Liver (tissue), 8 donors: ENCODE measurements at regions not wholly inside any gene's neighbourhood (a gene's known extent, or its start where the extent isn't known, plus 50 kb on each side); places are given as distances from the start of the nearest gene placed in this dataset.

Experiments used
- DNase-seq: peaks from one replicate; pipeline ENCODE4 v3.0.0-alpha.2; 2017; ENCODE audit warnings: low spot score
- H3K27ac ChIP-seq, 2 donors: one replicate each; pipeline ENCODE4 v1.7.0; 2013; ENCODE audit warnings: inconsistent platforms in 2 of 2, low read length in 2 of 2, control low read depth in 1 of 2, low read depth in 1 of 2, mild to moderate bottlenecking in 1 of 2
- H3K27me3 ChIP-seq, 4 donors: one replicate each; pipeline versions ENCODE4 v1.6.1 to v1.7.0; 2013; ENCODE audit warnings: low read length in 3 of 4, inconsistent platforms in 1 of 4, mild to moderate bottlenecking in 1 of 4, moderate library complexity in 1 of 4; ENCODE audit not compliant: control insufficient read depth in 4 of 4, insufficient read depth in 4 of 4
- H3K36me3 ChIP-seq, 4 donors: one replicate each; pipeline versions ENCODE4 v1.6.1 to v1.7.0; 2013; ENCODE audit warnings: low read length in 3 of 4, mild to moderate bottlenecking in 3 of 4, low read depth in 1 of 4, moderate library complexity in 1 of 4; ENCODE audit not compliant: control insufficient read depth in 4 of 4, insufficient read depth in 3 of 4
- H3K4me1 ChIP-seq, 4 donors: one replicate each; pipeline versions ENCODE4 v1.6.1 to v1.7.0; 2013; ENCODE audit warnings: low read length in 3 of 4, mild to moderate bottlenecking in 3 of 4, moderate library complexity in 1 of 4; ENCODE audit not compliant: control insufficient read depth in 4 of 4, insufficient read depth in 4 of 4
- H3K4me3 ChIP-seq, 3 donors: one replicate each; pipeline versions ENCODE4 v1.6.1 to v1.7.0; 2013; ENCODE audit warnings: low read length in 3 of 3, control low read depth in 1 of 3, low read depth in 1 of 3, mild to moderate bottlenecking in 1 of 3
- H3K9ac ChIP-seq, 2 donors: one replicate each; pipeline ENCODE4 v1.7.0; 2013; ENCODE audit warnings: low read length in 2 of 2, mild to moderate bottlenecking in 2 of 2, moderate library complexity in 2 of 2, control low read depth in 1 of 2, low read depth in 1 of 2
- H3K9me3 ChIP-seq, 4 donors: one replicate each; pipeline versions ENCODE4 v1.6.1 to v1.7.0; 2013; ENCODE audit warnings: low read length in 3 of 4; ENCODE audit not compliant: control insufficient read depth in 4 of 4
- EGR1 ChIP-seq, 2 donors: IDR thresholded peaks; 2 replicates each; pipeline ENCODE4 v1.6.1; 2016 to 2018; ENCODE audit warnings: antibody characterized with exemption in 2 of 2, low read depth in 2 of 2
- FOXA1 ChIP-seq: IDR thresholded peaks from 2 replicates; pipeline ENCODE4 v1.6.1; 2016; ENCODE audit warnings: antibody characterized with exemption
- GABPA ChIP-seq, 2 donors: IDR thresholded peaks in 1 of 2; conservative IDR thresholded peaks in 1 of 2; 2 replicates each; pipeline ENCODE4 v1.6.1; 2016; ENCODE audit warnings: antibody characterized with exemption in 2 of 2, mild to moderate bottlenecking in 1 of 2, moderate library complexity in 1 of 2
- HNF4A ChIP-seq, 2 donors: conservative IDR thresholded peaks; 2 replicates each; pipeline ENCODE4 v1.6.1; 2016; ENCODE audit warnings: antibody characterized with exemption in 2 of 2, mild to moderate bottlenecking in 2 of 2
- HNF4G ChIP-seq: IDR thresholded peaks from 2 replicates; pipeline ENCODE4 v1.6.1; 2016; ENCODE audit warnings: antibody characterized with exemption
- JUND ChIP-seq, 2 donors: IDR thresholded peaks; 2 replicates each; pipeline ENCODE4 v1.6.1; 2016; ENCODE audit warnings: antibody characterized with exemption in 2 of 2
- RAD21 ChIP-seq, 2 donors: IDR thresholded peaks; 2 replicates each; pipeline ENCODE4 v1.6.1; 2016; ENCODE audit warnings: antibody characterized with exemption in 2 of 2, mild to moderate bottlenecking in 2 of 2
- RXRA ChIP-seq, 2 donors: IDR thresholded peaks; 2 replicates each; pipeline ENCODE4 v1.6.1; 2017 to 2018; ENCODE audit warnings: antibody characterized with exemption in 2 of 2, mild to moderate bottlenecking in 1 of 2
- SP1 ChIP-seq: IDR thresholded peaks from 2 replicates; pipeline ENCODE4 v1.6.1; 2018; ENCODE audit warnings: antibody characterized with exemption, mild to moderate bottlenecking
- TAF1 ChIP-seq: conservative IDR thresholded peaks from 2 replicates; pipeline ENCODE4 v1.6.1; 2016; ENCODE audit warnings: antibody characterized with exemption, mild to moderate bottlenecking
- YY1 ChIP-seq: IDR thresholded peaks from 2 replicates; pipeline ENCODE4 v1.6.1; 2016; ENCODE audit warnings: antibody characterized with exemption, mild to moderate bottlenecking
- WGBS: extraction: QIAGEN DNeasy Blood & Tissue Kit; methylation state at CpG from one replicate; pipeline ENCODE4 v1.1.7; 2013; 5-methylcytosine and 5-hydroxymethylcytosine counted together
- TF ChIP-seq, protein P1 (sequence below): fragments of 150-350 bp; IDR thresholded peaks from 2 replicates; pipeline ENCODE4 v1.5.1; 2017; ENCODE audit warnings: improper control_type of control experiment, low read depth, low read length; ENCODE audit not compliant: missing input control
- TF ChIP-seq, protein P2 (sequence below): IDR thresholded peaks from 2 replicates; pipeline ENCODE4 v1.6.1; 2016; ENCODE audit warnings: antibody characterized with exemption
- TF ChIP-seq, protein P3 (sequence below): IDR thresholded peaks from 2 replicates; pipeline ENCODE4 v1.6.1; 2016; ENCODE audit warnings: antibody characterized with exemption, mild to moderate bottlenecking
- TF ChIP-seq, protein P4 (sequence below): IDR thresholded peaks from 2 replicates; pipeline ENCODE4 v1.6.1; 2016; ENCODE audit warnings: antibody characterized with exemption
- donor health status: healthy.
- donor health status: healthy.
- donor health status: healthy.
- donor health status: healthy.
- donor health status: healthy.

DNA sequence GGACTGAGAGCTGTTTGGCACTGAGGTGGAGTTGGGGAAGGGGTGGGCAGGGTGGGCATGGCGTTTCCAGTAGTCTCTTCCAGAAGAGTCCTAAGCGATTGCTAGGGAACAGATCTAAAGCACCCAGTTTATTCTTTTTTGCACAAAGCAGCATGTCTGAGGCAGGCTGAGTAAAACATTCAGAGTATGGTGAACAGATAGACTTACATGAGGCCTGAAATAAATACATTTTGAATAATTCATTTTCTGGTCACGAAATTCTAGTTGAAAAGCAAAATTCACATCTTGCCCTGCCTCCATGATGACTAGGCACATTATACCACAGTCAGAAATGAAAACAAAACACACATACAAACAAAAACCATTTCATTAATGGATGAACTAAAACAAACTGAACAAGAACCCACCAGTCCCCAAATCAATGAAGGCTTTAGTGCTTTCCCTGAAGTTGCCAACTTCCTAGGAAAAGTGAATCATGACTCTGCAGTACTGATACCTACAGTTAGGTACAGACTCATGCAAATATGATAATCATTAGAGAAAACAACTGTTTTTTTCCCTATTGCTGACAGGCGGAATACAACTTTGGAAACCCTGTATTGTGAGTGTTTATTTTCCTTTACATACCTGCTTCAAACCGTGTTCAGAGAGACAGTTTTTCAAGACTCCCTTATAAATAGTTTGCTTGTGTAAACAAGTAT, 702.9 kb upstream of the POU3F2 start:
- H3K27ac ChIP-seq = no peak overlapping the region
- no peak overlapping the region for H3K4me3 ChIP-seq
- TF ChIP-seq FOXA1 (no peak), SP1 (no peak), YY1 (no peak), RXRA (IDR thresholded peaks at IDR 0.05) (no peak), HNF4A (conservative IDR thresholded peaks at IDR 0.05) (no peak), EGR1 (IDR thresholded peaks at IDR 0.05; ENCODE audit: low read depth in 2 of 2) (no peak)
- TF ChIP-seq, protein P1, sequence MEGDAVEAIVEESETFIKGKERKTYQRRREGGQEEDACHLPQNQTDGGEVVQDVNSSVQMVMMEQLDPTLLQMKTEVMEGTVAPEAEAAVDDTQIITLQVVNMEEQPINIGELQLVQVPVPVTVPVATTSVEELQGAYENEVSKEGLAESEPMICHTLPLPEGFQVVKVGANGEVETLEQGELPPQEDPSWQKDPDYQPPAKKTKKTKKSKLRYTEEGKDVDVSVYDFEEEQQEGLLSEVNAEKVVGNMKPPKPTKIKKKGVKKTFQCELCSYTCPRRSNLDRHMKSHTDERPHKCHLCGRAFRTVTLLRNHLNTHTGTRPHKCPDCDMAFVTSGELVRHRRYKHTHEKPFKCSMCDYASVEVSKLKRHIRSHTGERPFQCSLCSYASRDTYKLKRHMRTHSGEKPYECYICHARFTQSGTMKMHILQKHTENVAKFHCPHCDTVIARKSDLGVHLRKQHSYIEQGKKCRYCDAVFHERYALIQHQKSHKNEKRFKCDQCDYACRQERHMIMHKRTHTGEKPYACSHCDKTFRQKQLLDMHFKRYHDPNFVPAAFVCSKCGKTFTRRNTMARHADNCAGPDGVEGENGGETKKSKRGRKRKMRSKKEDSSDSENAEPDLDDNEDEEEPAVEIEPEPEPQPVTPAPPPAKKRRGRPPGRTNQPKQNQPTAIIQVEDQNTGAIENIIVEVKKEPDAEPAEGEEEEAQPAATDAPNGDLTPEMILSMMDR = no peak
- TF ChIP-seq, protein P2, sequence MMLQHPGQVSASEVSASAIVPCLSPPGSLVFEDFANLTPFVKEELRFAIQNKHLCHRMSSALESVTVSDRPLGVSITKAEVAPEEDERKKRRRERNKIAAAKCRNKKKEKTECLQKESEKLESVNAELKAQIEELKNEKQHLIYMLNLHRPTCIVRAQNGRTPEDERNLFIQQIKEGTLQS = no peak
- TF ChIP-seq, protein P3, sequence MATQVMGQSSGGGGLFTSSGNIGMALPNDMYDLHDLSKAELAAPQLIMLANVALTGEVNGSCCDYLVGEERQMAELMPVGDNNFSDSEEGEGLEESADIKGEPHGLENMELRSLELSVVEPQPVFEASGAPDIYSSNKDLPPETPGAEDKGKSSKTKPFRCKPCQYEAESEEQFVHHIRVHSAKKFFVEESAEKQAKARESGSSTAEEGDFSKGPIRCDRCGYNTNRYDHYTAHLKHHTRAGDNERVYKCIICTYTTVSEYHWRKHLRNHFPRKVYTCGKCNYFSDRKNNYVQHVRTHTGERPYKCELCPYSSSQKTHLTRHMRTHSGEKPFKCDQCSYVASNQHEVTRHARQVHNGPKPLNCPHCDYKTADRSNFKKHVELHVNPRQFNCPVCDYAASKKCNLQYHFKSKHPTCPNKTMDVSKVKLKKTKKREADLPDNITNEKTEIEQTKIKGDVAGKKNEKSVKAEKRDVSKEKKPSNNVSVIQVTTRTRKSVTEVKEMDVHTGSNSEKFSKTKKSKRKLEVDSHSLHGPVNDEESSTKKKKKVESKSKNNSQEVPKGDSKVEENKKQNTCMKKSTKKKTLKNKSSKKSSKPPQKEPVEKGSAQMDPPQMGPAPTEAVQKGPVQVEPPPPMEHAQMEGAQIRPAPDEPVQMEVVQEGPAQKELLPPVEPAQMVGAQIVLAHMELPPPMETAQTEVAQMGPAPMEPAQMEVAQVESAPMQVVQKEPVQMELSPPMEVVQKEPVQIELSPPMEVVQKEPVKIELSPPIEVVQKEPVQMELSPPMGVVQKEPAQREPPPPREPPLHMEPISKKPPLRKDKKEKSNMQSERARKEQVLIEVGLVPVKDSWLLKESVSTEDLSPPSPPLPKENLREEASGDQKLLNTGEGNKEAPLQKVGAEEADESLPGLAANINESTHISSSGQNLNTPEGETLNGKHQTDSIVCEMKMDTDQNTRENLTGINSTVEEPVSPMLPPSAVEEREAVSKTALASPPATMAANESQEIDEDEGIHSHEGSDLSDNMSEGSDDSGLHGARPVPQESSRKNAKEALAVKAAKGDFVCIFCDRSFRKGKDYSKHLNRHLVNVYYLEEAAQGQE = no peak
- no peaks in the 10 kb centered on the region for H3K36me3 ChIP-seq
- no peaks in the 10 kb centered on the region for H3K4me1 ChIP-seq
- WGBS = 59% methylated on average over 5 of the region's 5 CpGs
- H3K9ac ChIP-seq = no peak overlapping the region
- H3K9me3 ChIP-seq = no peaks in the 10 kb centered on the region
- no peak for DNase-seq
- no peaks in the 10 kb centered on the region for H3K27me3 ChIP-seq

DNA sequence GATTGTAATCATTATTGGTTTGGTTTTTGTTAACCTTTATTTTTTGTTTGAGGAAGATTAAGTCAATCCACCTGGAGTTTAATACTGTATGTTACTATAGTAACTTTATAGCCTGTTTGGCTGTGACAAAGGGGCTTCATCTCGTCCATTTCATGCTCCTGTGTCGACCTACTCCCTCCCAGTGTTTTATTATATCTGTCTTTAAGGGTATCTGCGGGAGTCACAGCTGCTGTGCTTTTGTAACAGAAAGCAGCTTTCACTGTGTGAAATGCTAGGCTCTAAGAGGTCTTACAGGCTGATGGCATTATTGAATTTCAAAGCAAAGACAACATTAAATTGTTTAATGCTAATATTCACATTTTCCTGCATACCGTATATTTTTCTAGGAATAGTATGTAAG, 698.0 kb upstream of the POU3F2 start:
- Histone ChIP-seq H3K9ac (no peak overlapping the region), H3K27ac (no peak overlapping the region), H3K4me3 (no peak overlapping the region), H3K4me1 (no peaks in the 10 kb centered on the region), H3K27me3 (no peaks in the 10 kb centered on the region), H3K36me3 (no peaks in the 10 kb centered on the region), H3K9me3 (no peaks in the 10 kb centered on the region)
- no peak for DNase-seq
- TF ChIP-seq, protein P1 = no peak
- TF ChIP-seq TAF1 = no peak
- TF ChIP-seq GABPA (IDR thresholded peaks at IDR 0.05 in 1 of 2, conservative IDR thresholded peaks at IDR 0.05 in 1 of 2) = no peak
- no peak for TF ChIP-seq JUND (IDR thresholded peaks at IDR 0.05)
- no peak for TF ChIP-seq YY1
- no peak for TF ChIP-seq RXRA (IDR thresholded peaks at IDR 0.05)
- no peak for TF ChIP-seq EGR1 (IDR thresholded peaks at IDR 0.05; ENCODE audit: low read depth in 2 of 2)
- TF ChIP-seq HNF4G = no peak
- TF ChIP-seq, protein P3 = no peak
- TF ChIP-seq, protein P2 = no peak
- TF ChIP-seq RAD21 (IDR thresholded peaks at IDR 0.05) = no peak
- TF ChIP-seq, protein P4, sequence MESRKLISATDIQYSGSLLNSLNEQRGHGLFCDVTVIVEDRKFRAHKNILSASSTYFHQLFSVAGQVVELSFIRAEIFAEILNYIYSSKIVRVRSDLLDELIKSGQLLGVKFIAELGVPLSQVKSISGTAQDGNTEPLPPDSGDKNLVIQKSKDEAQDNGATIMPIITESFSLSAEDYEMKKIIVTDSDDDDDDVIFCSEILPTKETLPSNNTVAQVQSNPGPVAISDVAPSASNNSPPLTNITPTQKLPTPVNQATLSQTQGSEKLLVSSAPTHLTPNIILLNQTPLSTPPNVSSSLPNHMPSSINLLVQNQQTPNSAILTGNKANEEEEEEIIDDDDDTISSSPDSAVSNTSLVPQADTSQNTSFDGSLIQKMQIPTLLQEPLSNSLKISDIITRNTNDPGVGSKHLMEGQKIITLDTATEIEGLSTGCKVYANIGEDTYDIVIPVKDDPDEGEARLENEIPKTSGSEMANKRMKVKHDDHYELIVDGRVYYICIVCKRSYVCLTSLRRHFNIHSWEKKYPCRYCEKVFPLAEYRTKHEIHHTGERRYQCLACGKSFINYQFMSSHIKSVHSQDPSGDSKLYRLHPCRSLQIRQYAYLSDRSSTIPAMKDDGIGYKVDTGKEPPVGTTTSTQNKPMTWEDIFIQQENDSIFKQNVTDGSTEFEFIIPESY = no peak
- no peak for TF ChIP-seq FOXA1
- TF ChIP-seq HNF4A (conservative IDR thresholded peaks at IDR 0.05) = no peak
- WGBS = 11% methylated on average over 4 of the region's 4 CpGs
